ENCODE measurements at regions not wholly inside any gene's neighbourhood (a gene's known extent, or its start where the extent isn't known, plus 50 kb on each side); places are given as distances from the start of the nearest gene placed in this dataset.

- Histone ChIP-seq H3K27ac (ENCODE audit: low read length) (no peak overlapping the region), H3K27me3 (ENCODE audit: low read length) (peaks cover 25% of the 10 kb centered on the region)
Measured at GRCh38 chr10:128527711-128528110, 401.5 kb upstream of the MKI67 start.

GRCh38 chr10:128528167-128528566 lies 401.9 kb upstream of the MKI67 start:
- ChIA-PET POLR2A (ENCODE audit: unreplicated experiment) (interaction anchor here (0.6 kb wide), 1 partner anchor 179 kb away, joined by 4 read pairs; no protein-coding TSS in a partner anchor), CTCF (no interaction called here)
- H3K9me3 ChIP-seq (ENCODE audit: low read length), result no peaks in the 10 kb centered on the region
- no TSS peak for BruUV-seq (replicated peaks)
- H3K79me2 ChIP-seq (ENCODE audit: low read length), result no peaks in the 10 kb centered on the region
- no peak for ATAC-seq
- no peaks in the 10 kb centered on the region for H3F3A ChIP-seq (ENCODE audit: low read length, unreplicated experiment)
- H3K9me2 ChIP-seq (replicated peaks; ENCODE audit: low read length), result no peaks in the 10 kb centered on the region
- intact Hi-C loops (cut with micrococcal nuclease), result no loop called here
- TF ChIP-seq CTCF (conservative IDR thresholded peaks at IDR 0.05; ENCODE audit: low read depth, low read length), result no peak
- TF ChIP-seq EZH2phosphoT487 (IDR thresholded peaks at IDR 0.05; ENCODE audit: borderline replicate concordance, low read length), result no peak
- no peak for TF ChIP-seq EZH2 (IDR thresholded peaks at IDR 0.05; ENCODE audit: low read length, unreplicated experiment)
- no peaks in the 10 kb centered on the region for H4K20me1 ChIP-seq (ENCODE audit: low read length)
- H3K36me3 ChIP-seq (ENCODE audit: low read depth, low read length), result no peaks in the 10 kb centered on the region
- H3K27ac ChIP-seq (ENCODE audit: low read length), result no peak overlapping the region
- DNase-seq, result no peak
- no peaks in the 10 kb centered on the region for H3K4me1 ChIP-seq (ENCODE audit: insufficient read depth, low read length)
- H3K4me2 ChIP-seq (ENCODE audit: low read length), result no peak overlapping the region
- H2AFZ ChIP-seq (ENCODE audit: low read length), result no peak overlapping the region
- H3K9ac ChIP-seq (ENCODE audit: low read length), result no peak overlapping the region
- H3K27me3 ChIP-seq (ENCODE audit: low read length), result peaks cover 25% of the 10 kb centered on the region
- H3K4me3 ChIP-seq (ENCODE audit: low read length), result no peak overlapping the region

More at GRCh38 chr10:128527711-128528110, 401.5 kb upstream of the MKI67 start:
- intact Hi-C loops (cut with micrococcal nuclease), result no loop called here
- ChIA-PET POLR2A (ENCODE audit: unreplicated experiment) (no interaction called here), CTCF (no interaction called here)
- TF ChIP-seq EZH2 (IDR thresholded peaks at IDR 0.05; ENCODE audit: low read length, unreplicated experiment), result no peak
- no peak for TF ChIP-seq CTCF (conservative IDR thresholded peaks at IDR 0.05; ENCODE audit: low read depth, low read length)
- no peak for TF ChIP-seq EZH2phosphoT487 (IDR thresholded peaks at IDR 0.05; ENCODE audit: borderline replicate concordance, low read length)
- H3K4me2 ChIP-seq (ENCODE audit: low read length), result no peak overlapping the region
- no peaks in the 10 kb centered on the region for H3F3A ChIP-seq (ENCODE audit: low read length, unreplicated experiment)
- H3K9ac ChIP-seq (ENCODE audit: low read length), result no peak overlapping the region
- H3K4me3 ChIP-seq (ENCODE audit: low read length), result no peak overlapping the region
- DNase-seq (no peak), ATAC-seq (no peak)
- no peak overlapping the region for H2AFZ ChIP-seq (ENCODE audit: low read length)
- H4K20me1 ChIP-seq (ENCODE audit: low read length), result no peaks in the 10 kb centered on the region
- no peaks in the 10 kb centered on the region for H3K36me3 ChIP-seq (ENCODE audit: low read depth, low read length)
- BruUV-seq (replicated peaks), result no TSS peak
- H3K4me1 ChIP-seq (ENCODE audit: insufficient read depth, low read length), result no peaks in the 10 kb centered on the region
- H3K79me2 ChIP-seq (ENCODE audit: low read length), result no peaks in the 10 kb centered on the region
- no peaks in the 10 kb centered on the region for H3K9me3 ChIP-seq (ENCODE audit: low read length)
- H3K9me2 ChIP-seq (replicated peaks; ENCODE audit: low read length), result no peaks in the 10 kb centered on the region

- DNase-seq (no peak), ATAC-seq (no peak)
- no peaks in the 10 kb centered on the region for H4K20me1 ChIP-seq (ENCODE audit: low read length)
- no peak overlapping the region for H3K4me3 ChIP-seq (ENCODE audit: low read length)
- no peak overlapping the region for H3K9ac ChIP-seq (ENCODE audit: low read length)
- no peaks in the 10 kb centered on the region for H3K4me1 ChIP-seq (ENCODE audit: insufficient read depth, low read length)
- TF ChIP-seq EZH2 (IDR thresholded peaks at IDR 0.05; ENCODE audit: low read length, unreplicated experiment), result no peak
- no peak for TF ChIP-seq EZH2phosphoT487 (IDR thresholded peaks at IDR 0.05; ENCODE audit: borderline replicate concordance, low read length)
- TF ChIP-seq CTCF (conservative IDR thresholded peaks at IDR 0.05; ENCODE audit: low read depth, low read length), result no peak
- H3K9me3 ChIP-seq (ENCODE audit: low read length), result no peaks in the 10 kb centered on the region
- ChIA-PET CTCF (no interaction called here), POLR2A (ENCODE audit: unreplicated experiment) (interaction anchor here (0.6 kb wide), 1 partner anchor 180 kb away, joined by 4 read pairs; no protein-coding TSS in a partner anchor)
- H3F3A ChIP-seq (ENCODE audit: low read length, unreplicated experiment), result no peaks in the 10 kb centered on the region
- intact Hi-C loops (cut with micrococcal nuclease), result no loop called here
- H3K79me2 ChIP-seq (ENCODE audit: low read length), result no peaks in the 10 kb centered on the region
- H3K27ac ChIP-seq (ENCODE audit: low read length), result no peak overlapping the region
- no TSS peak for BruUV-seq (replicated peaks)
- H3K9me2 ChIP-seq (replicated peaks; ENCODE audit: low read length), result no peaks in the 10 kb centered on the region
- no peak overlapping the region for H2AFZ ChIP-seq (ENCODE audit: low read length)
- H3K36me3 ChIP-seq (ENCODE audit: low read depth, low read length), result no peaks in the 10 kb centered on the region
- peaks cover 25% of the 10 kb centered on the region for H3K27me3 ChIP-seq (ENCODE audit: low read length)
- no peak overlapping the region for H3K4me2 ChIP-seq (ENCODE audit: low read length)
Measured at GRCh38 chr10:128528781-128529180, 402.6 kb upstream of the MKI67 start.

Data from PC-3 (cell line).